Lower lobe of right lung (tissue), 2 donors: ENCODE measurements at regions not wholly inside any gene's neighbourhood (a gene's known extent, or its start where the extent isn't known, plus 50 kb on each side); places are given as distances from the start of the nearest gene placed in this dataset.

Source experiments
- ATAC-seq, 2 donors: fragments of 200-7000 bp; cut with Tn5 transposase; one replicate each; pipeline ENCODE4 v1.9.1; 2020 to 2022; ENCODE audit warnings: mild to moderate bottlenecking in 2 of 2, moderate library complexity in 2 of 2
- DNase-seq: peaks from one replicate; pipeline ENCODE4 v3.0.0-alpha.2; 2020
- H3K27ac ChIP-seq: fragments of 200-600 bp; one replicate; pipeline ENCODE4 v1.8.0; 2022
- H3K27me3 ChIP-seq: fragments of 200-600 bp; one replicate; pipeline ENCODE4 v1.8.0; 2022; ENCODE audit warnings: low read depth
- H3K36me3 ChIP-seq: fragments of 200-600 bp; one replicate; pipeline ENCODE4 v1.8.0; 2022; ENCODE audit warnings: mild to moderate bottlenecking
- H3K4me1 ChIP-seq: fragments of 200-600 bp; one replicate; pipeline ENCODE4 v1.8.0; 2022
- H3K4me3 ChIP-seq: fragments of 200-600 bp; one replicate; pipeline ENCODE4 v1.8.0; 2022; ENCODE audit warnings: mild to moderate bottlenecking
- H3K9me3 ChIP-seq: fragments of 200-600 bp; one replicate; pipeline ENCODE4 v1.8.0; 2022
- CTCF ChIP-seq: fragments of 200-600 bp; IDR thresholded peaks from one replicate; pipeline ENCODE4 v1.8.0; 2022; ENCODE audit warnings: antibody characterized with exemption, mild to moderate bottlenecking
- intact Hi-C: fragments of 100-400 bp; cut with DNase I; formaldehyde crosslinking; loops from one replicate; pipeline ENCODE4 v1.11.0; 2022
- donor health status: DM: no; HTN: yes; CAD: no; lungs with severe emphysema.

GRCh38 chr2:15706424-15706823 is 114.8 kb downstream of the DDX1 start:
- Histone ChIP-seq H3K27ac (no peak overlapping the region), H3K36me3 (no peaks in the 10 kb centered on the region), H3K4me1 (peaks cover 10% of the 10 kb centered on the region), H3K9me3 (no peaks in the 10 kb centered on the region), H3K27me3 (no peaks in the 10 kb centered on the region), H3K4me3 (no peak overlapping the region)
- intact Hi-C loops: no loop called here
- TF ChIP-seq CTCF: no peak
- DNase-seq: no peak
- ATAC-seq: no peak

- TF ChIP-seq CTCF: no peak
These were observed 115.4 kb downstream of the DDX1 start for GRCh38 chr2:15706986-15707632.

DNA sequence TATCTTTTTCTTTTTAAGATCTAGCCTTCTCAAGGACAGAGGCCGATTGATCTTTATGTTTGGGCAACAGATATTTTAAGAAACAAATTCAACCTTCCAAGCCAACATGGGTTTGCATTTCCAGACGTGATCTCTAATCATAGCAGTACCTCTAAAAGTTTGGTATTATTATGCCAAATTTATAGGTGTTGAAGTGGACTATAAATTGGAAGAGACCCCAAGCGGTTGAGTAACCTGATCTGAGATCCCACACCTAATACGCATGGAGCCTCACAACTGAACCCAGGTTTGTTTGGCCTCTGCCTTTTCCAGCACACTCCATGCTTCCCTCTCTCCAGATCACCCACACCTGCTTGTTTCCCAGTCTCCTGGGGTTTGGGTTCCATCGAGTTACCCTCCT is 116.5 kb downstream of the DDX1 start:
- intact Hi-C loops: no loop called here
- no peak for TF ChIP-seq CTCF
- H3K9me3 ChIP-seq: no peaks in the 10 kb centered on the region
- H3K4me1 ChIP-seq: peaks cover 10% of the 10 kb centered on the region
- H3K4me3 ChIP-seq: no peak overlapping the region
- H3K27me3 ChIP-seq: no peaks in the 10 kb centered on the region
- H3K36me3 ChIP-seq: no peaks in the 10 kb centered on the region
- no peak for DNase-seq
- H3K27ac ChIP-seq: no peak overlapping the region
- no peak for ATAC-seq

More at GRCh38 chr2:15706986-15707632, 115.4 kb downstream of the DDX1 start:
- intact Hi-C loops: no loop called here
- H3K9me3 ChIP-seq: no peaks in the 10 kb centered on the region
- ATAC-seq (no peak), DNase-seq (no peak)
- no peaks in the 10 kb centered on the region for H3K27me3 ChIP-seq
- H3K4me3 ChIP-seq: no peak overlapping the region
- no peak overlapping the region for H3K27ac ChIP-seq
- no peaks in the 10 kb centered on the region for H3K36me3 ChIP-seq
- H3K4me1 ChIP-seq: peaks cover 10% of the 10 kb centered on the region

DNA sequence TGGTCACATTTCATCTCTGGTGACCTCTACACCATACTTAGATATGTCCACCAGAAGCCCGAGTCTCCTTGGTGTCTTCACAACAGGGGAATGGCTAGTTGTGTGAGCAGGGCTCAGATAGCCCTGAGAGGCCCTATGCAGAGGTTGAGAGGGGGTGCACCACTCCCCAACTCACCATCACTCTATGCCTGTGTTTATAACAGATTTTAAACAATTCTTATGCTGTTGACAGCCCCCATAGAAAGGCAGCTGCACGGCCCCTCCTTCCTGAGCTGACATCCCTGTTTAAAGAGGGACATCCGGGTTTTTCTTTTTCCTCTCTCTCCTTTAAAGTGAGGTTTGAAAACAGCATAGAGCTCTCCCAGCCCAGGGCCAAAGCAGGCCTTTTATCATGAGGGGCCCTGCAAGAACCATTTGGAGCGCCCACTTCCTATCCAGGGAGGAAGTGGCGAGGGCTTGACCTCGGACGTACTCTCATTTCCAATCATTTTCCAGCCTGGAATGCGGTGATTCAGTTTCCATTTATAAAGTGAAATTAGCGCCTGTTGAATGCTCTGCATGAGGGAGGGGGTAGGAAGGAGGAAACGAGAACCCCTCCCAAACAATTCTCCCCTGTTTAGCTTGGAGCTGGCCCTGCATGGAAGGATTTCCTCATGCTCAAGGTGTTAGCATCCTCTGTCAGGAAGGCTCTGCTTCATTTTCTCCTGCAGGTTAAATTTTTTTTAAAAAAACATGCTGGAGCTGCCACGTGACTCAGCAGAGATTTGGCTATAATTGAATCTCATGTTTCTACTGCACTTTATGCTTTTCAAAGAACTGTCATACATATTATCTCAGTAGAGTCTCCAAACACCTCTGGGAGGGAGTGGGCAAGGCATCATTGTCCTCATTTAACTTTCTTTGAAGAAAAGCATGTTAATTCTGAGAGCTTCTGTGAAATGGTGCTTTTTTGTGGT is 117.5 kb downstream of the DDX1 start:
- Histone ChIP-seq H3K27ac (no peak overlapping the region), H3K4me3 (no peak overlapping the region), H3K27me3 (no peaks in the 10 kb centered on the region), H3K36me3 (no peaks in the 10 kb centered on the region), H3K9me3 (no peaks in the 10 kb centered on the region), H3K4me1 (peaks cover 10% of the 10 kb centered on the region)
- no peak for DNase-seq
- ATAC-seq: no peak
- TF ChIP-seq CTCF: no peak
- intact Hi-C loops: no loop called here

- ATAC-seq (no peak), DNase-seq (no peak)
- intact Hi-C loops: no loop called here
- no peak overlapping the region for H3K4me3 ChIP-seq
- H3K9me3 ChIP-seq: no peaks in the 10 kb centered on the region
- H3K4me1 ChIP-seq: peaks cover 10% of the 10 kb centered on the region
- TF ChIP-seq CTCF: no peak
- H3K27ac ChIP-seq: no peak overlapping the region
- H3K27me3 ChIP-seq: no peaks in the 10 kb centered on the region
- H3K36me3 ChIP-seq: no peaks in the 10 kb centered on the region
These were observed 119.6 kb downstream of the DDX1 start for GRCh38 chr2:15711126-15711860.
